ENCODE measurements at regions not wholly inside any gene's neighbourhood (a gene's known extent, or its start where the extent isn't known, plus 50 kb on each side); places are given as distances from the start of the nearest gene placed in this dataset.

DNA sequence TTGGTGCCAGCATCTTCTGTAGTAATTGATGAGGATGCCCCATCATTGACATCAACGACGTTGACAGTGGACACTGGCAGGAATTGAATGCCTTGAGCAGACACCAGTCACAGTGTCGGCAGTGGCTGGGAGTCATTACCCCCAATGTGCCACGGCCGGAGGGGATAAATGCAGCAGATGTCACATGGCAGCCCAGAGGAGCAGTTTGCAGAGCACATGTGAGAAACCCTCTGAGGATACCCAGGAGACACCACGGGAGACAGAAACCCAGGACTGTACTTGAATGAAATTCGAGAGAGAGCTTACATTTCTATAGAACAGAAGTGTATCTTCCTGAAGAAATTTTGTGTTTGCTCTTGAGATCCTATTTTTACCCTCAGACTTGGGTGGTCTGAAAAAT, 409.1 kb upstream of the TNP1 start:
- TF ChIP-seq POLR2A (IDR thresholded peaks at IDR 0.05; ENCODE audit: low read depth, low read length) = no peak
- TF ChIP-seq POLR2AphosphoS5 (IDR thresholded peaks at IDR 0.05; ENCODE audit: low read depth, low read length) = no peak
